Gastrocnemius medialis (tissue), 4 donors: ENCODE measurements at regions not wholly inside any gene's neighbourhood (a gene's known extent, or its start where the extent isn't known, plus 50 kb on each side); places are given as distances from the start of the nearest gene placed in this dataset.

ENCODE experiments used
- CTCF ChIP-seq, 5 experiments: fragments of 450-650 bp in 3 of 5; fragments of 200-600 bp in 2 of 5; sonication (generic) in 2 of 5; IDR thresholded peaks in 4 of 5; conservative IDR thresholded peaks in 1 of 5; 1 replicate in 4 of 5; 2 replicates in 1 of 5; pipeline ENCODE4 v1.5.1; 2016 to 2019; ENCODE audit warnings: antibody characterized with exemption in 5 of 5, mild to moderate bottlenecking in 3 of 5, moderate library complexity in 3 of 5
- POLR2A ChIP-seq, 2 donors: fragments of 450-650 bp; IDR thresholded peaks; one replicate each; pipeline ENCODE4 v1.6.1; 2017; ENCODE audit warnings: antibody characterized with exemption in 2 of 2, mild to moderate bottlenecking in 2 of 2, moderate library complexity in 2 of 2

GRCh38 chr2:120989512-120990441 is 254.1 kb downstream of the GLI2 start:
- TF ChIP-seq POLR2A (IDR thresholded peaks at IDR 0.05) (no peak), CTCF (IDR thresholded peaks at IDR 0.05 in 4 of 5, conservative IDR thresholded peaks at IDR 0.05 in 1 of 5) (no peak)
